ENCODE measurements at regions not wholly inside any gene's neighbourhood (a gene's known extent, or its start where the extent isn't known, plus 50 kb on each side); places are given as distances from the start of the nearest gene placed in this dataset.
"Not testable (repeated sequence)": the region's sequence is repeated elsewhere in the genome, so short reads cannot be mapped to it uniquely, and the experiment has no call there.

- no peak for TF ChIP-seq MXI1 (conservative IDR thresholded peaks at IDR 0.05; ENCODE audit: poor library complexity, severe bottlenecking)
- TF ChIP-seq EZH2 (IDR thresholded peaks at IDR 0.05; ENCODE audit: borderline replicate concordance, insufficient read depth, low read length, poor library complexity, severe bottlenecking), result no peak
- no peak for TF ChIP-seq EP300 (conservative IDR thresholded peaks at IDR 0.05; ENCODE audit: poor library complexity, severe bottlenecking)
- no peak for TF ChIP-seq REST (IDR thresholded peaks at IDR 0.05; ENCODE audit: borderline replicate concordance)
- TF ChIP-seq TAF1 (IDR thresholded peaks at IDR 0.05; ENCODE audit: low read depth), result no peak
Measured at GRCh38 chr15:87739866-87740265, 516.7 kb downstream of the NTRK3 start.

GRCh38 chr15:87739081-87739480 lies 517.5 kb downstream of the NTRK3 start:
- H3K27me3 ChIP-seq (ENCODE audit: insufficient read depth, low read depth, low read length), result no peaks in the 10 kb centered on the region
- H3K4me3 ChIP-seq (ENCODE audit: low read length), result no peak overlapping the region
- H3F3A ChIP-seq (ENCODE audit: insufficient read depth, low read length, poor library complexity, severe bottlenecking), result no peaks in the 10 kb centered on the region
- H3K9me3 ChIP-seq (ENCODE audit: low read length), result no peaks in the 10 kb centered on the region
- H3K9ac ChIP-seq (ENCODE audit: low read length), result no peak overlapping the region
- H4K20me1 ChIP-seq (ENCODE audit: insufficient read depth), result no peaks in the 10 kb centered on the region
- no peaks in the 10 kb centered on the region for H3K79me2 ChIP-seq (replicated peaks; ENCODE audit: insufficient read depth, low read length)
- H3K36me3 ChIP-seq (ENCODE audit: insufficient read depth, low read length), result no peaks in the 10 kb centered on the region
- no peaks in the 10 kb centered on the region for H3K9me2 ChIP-seq (ENCODE audit: insufficient read depth, low read length)
- H2AFZ ChIP-seq (ENCODE audit: low read depth, low read length), result no peak overlapping the region
- no peak for TF ChIP-seq REST (IDR thresholded peaks at IDR 0.05; ENCODE audit: borderline replicate concordance)
- no peak for TF ChIP-seq RAD21 (conservative IDR thresholded peaks at IDR 0.05)
- TF ChIP-seq TAF1 (IDR thresholded peaks at IDR 0.05; ENCODE audit: low read depth), result no peak
- TF ChIP-seq CTCF (IDR thresholded peaks at IDR 0.05; ENCODE audit: poor library complexity, severe bottlenecking), result no peak
- TF ChIP-seq EP300 (conservative IDR thresholded peaks at IDR 0.05; ENCODE audit: poor library complexity, severe bottlenecking), result no peak
- no peak for TF ChIP-seq SMC3 (conservative IDR thresholded peaks at IDR 0.05; ENCODE audit: poor library complexity)
- TF ChIP-seq EZH2 (IDR thresholded peaks at IDR 0.05; ENCODE audit: borderline replicate concordance, insufficient read depth, low read length, poor library complexity, severe bottlenecking), result no peak
- TF ChIP-seq POLR2AphosphoS5 (IDR thresholded peaks at IDR 0.05), result no peak
- no peak overlapping the region for H3K27ac ChIP-seq (ENCODE audit: low read length)
- no peak overlapping the region for H3K4me2 ChIP-seq (ENCODE audit: low read length)

More at GRCh38 chr15:87739866-87740265, 516.7 kb downstream of the NTRK3 start:
- H3K27ac ChIP-seq (ENCODE audit: low read length), result no peak overlapping the region
- H3K27me3 ChIP-seq (ENCODE audit: insufficient read depth, low read depth, low read length), result no peaks in the 10 kb centered on the region
- H3K36me3 ChIP-seq (ENCODE audit: insufficient read depth, low read length), result no peaks in the 10 kb centered on the region
- no peaks in the 10 kb centered on the region for H3F3A ChIP-seq (ENCODE audit: insufficient read depth, low read length, poor library complexity, severe bottlenecking)
- H3K79me2 ChIP-seq (replicated peaks; ENCODE audit: insufficient read depth, low read length), result no peaks in the 10 kb centered on the region
- no peak overlapping the region for H3K9ac ChIP-seq (ENCODE audit: low read length)
- no peaks in the 10 kb centered on the region for H4K20me1 ChIP-seq (ENCODE audit: insufficient read depth)
- H3K9me2 ChIP-seq (ENCODE audit: insufficient read depth, low read length), result no peaks in the 10 kb centered on the region
- H3K4me2 ChIP-seq (ENCODE audit: low read length), result no peak overlapping the region
- H2AFZ ChIP-seq (ENCODE audit: low read depth, low read length), result no peak overlapping the region
- no peaks in the 10 kb centered on the region for H3K9me3 ChIP-seq (ENCODE audit: low read length)
- no peak overlapping the region for H3K4me3 ChIP-seq (ENCODE audit: low read length)

- not testable (repeated sequence) for H3K36me3 ChIP-seq (ENCODE audit: insufficient read depth, low read length); H3K9ac ChIP-seq (ENCODE audit: low read length); H4K20me1 ChIP-seq (ENCODE audit: insufficient read depth); H3K27ac ChIP-seq (ENCODE audit: low read length); H3K4me3 ChIP-seq (ENCODE audit: low read length); H3K9me3 ChIP-seq (ENCODE audit: low read length); H3F3A ChIP-seq (ENCODE audit: insufficient read depth, low read length, poor library complexity, severe bottlenecking); H3K79me2 ChIP-seq (replicated peaks; ENCODE audit: insufficient read depth, low read length); H3K27me3 ChIP-seq (ENCODE audit: insufficient read depth, low read depth, low read length); H2AFZ ChIP-seq (ENCODE audit: low read depth, low read length); H3K4me2 ChIP-seq (ENCODE audit: low read length); H3K9me2 ChIP-seq (ENCODE audit: insufficient read depth, low read length)
Measured at GRCh38 chr15:87737460-87737859, 519.1 kb downstream of the NTRK3 start.

All from neural cell (in vitro differentiated cells).